A549 (cell line): ENCODE measurements at regions not wholly inside any gene's neighbourhood (a gene's known extent, or its start where the extent isn't known, plus 50 kb on each side); places are given as distances from the start of the nearest gene placed in this dataset.

Experiments
- ATAC-seq, 2 experiments: fragments of 200-7000 bp in 1 of 2; fragments of >200 bp in 1 of 2; cut with Nextera tagmentation in 1 of 2; cut with Tn5 transposase in 1 of 2; 3 replicates each; pipeline versions ENCODE4 v1.8.0 to v1.9.1; 2018 to 2020; ENCODE audit warnings: mild to moderate bottlenecking in 1 of 2, moderate library complexity in 1 of 2
- CTCF ChIA-PET: fragments of 300-600 bp; sonication (Branson Sonifier 250); formaldehyde crosslinking; extraction: SDS; loops from one replicate; lab custom pipeline; 2021; ENCODE audit warnings: antibody characterized with exemption, inconsistent platforms; lab: Yijun Ruan, JAX
- POLR2A ChIA-PET: fragments of 350-600 bp; formaldehyde crosslinking; extraction: SDS; loops from one replicate; lab custom pipeline; 2021; ENCODE audit warnings: antibody characterized with exemption, inconsistent platforms; lab: Yijun Ruan, JAX
- DNase-seq, 2 experiments: peaks; one replicate each; pipeline versions ENCODE4 v3.0.0 to v3.0.0-alpha.2; 2011 to 2016; ENCODE audit warnings: low read depth in 1 of 2, low spot score in 1 of 2
- FAIRE-seq: peaks from 2 replicates; lab custom pipeline; 2011; peaks lifted over from hg19 to GRCh38; lab: Jason Lieb, UNC
- H3K27ac ChIP-seq, 2 experiments: fragments of >200 bp; sonication (Bioruptor Twin); formaldehyde crosslinking; 3 replicates each; pipeline ENCODE4 v1.5.1; 2016 to 2017
- H3K4me1 ChIP-seq: fragments of >200 bp; sonication (Bioruptor Twin); formaldehyde crosslinking; 3 replicates; pipeline ENCODE4 v1.6.1; 2016
- H3K4me2 ChIP-seq: fragments of >200 bp; sonication (Bioruptor Twin); formaldehyde crosslinking; 3 replicates; pipeline ENCODE4 v1.6.1; 2016
- H3K4me3 ChIP-seq: fragments of >200 bp; sonication (Bioruptor Twin); formaldehyde crosslinking; 3 replicates; pipeline ENCODE4 v1.5.1; 2016
- H3K9me3 ChIP-seq: fragments of >200 bp; sonication (Bioruptor Twin); formaldehyde crosslinking; 3 replicates; pipeline ENCODE4 v1.6.1; 2016
- BHLHE40 ChIP-seq: IDR thresholded peaks from 2 replicates; pipeline ENCODE4 v1.6.1; 2012; ENCODE audit warnings: low read depth, low read length, inconsistent platforms
- CHD4 ChIP-seq: fragments of 200-600 bp; sonication (generic); IDR thresholded peaks from 2 replicates; pipeline ENCODE4 v1.6.1; 2016; ENCODE audit warnings: antibody characterized with exemption, mild to moderate bottlenecking, borderline replicate concordance
- EHF ChIP-seq: fragments of 250-450 bp; sonication (Bioruptor Pico); IDR thresholded peaks from 2 replicates; pipeline ENCODE4 v1.5.0; 2020; ENCODE audit warnings: mild to moderate bottlenecking
- EHMT2 ChIP-seq: fragments of 200-600 bp; sonication (generic); IDR thresholded peaks from 2 replicates; pipeline ENCODE4 v1.6.1; 2016; ENCODE audit warnings: antibody characterized with exemption, low read depth, mild to moderate bottlenecking, moderate library complexity
- FOSL2 ChIP-seq, 2 experiments: fragments of 450-650 bp in 1 of 2; fragments of >200 bp in 1 of 2; sonication (Bioruptor Twin) in 1 of 2; formaldehyde crosslinking; IDR thresholded peaks; 2 replicates each; pipeline versions ENCODE4 v1.5.0 to v1.6.1; 2016 to 2020; ENCODE audit warnings: mild to moderate bottlenecking in 1 of 2, moderate library complexity in 1 of 2
- GATA3 ChIP-seq: IDR thresholded peaks from 2 replicates; pipeline ENCODE4 v1.6.1; 2012; ENCODE audit warnings: borderline replicate concordance
- HOXA7 ChIP-seq: fragments of 250-450 bp; sonication (Bioruptor Pico); IDR thresholded peaks from 2 replicates; pipeline ENCODE4 v1.5.0; 2020; ENCODE audit warnings: mild to moderate bottlenecking, moderate library complexity
- HOXB13 ChIP-seq: fragments of 250-450 bp; sonication (Bioruptor Pico); IDR thresholded peaks from 2 replicates; pipeline ENCODE4 v1.5.0; 2020; ENCODE audit warnings: low read depth, mild to moderate bottlenecking, moderate library complexity
- KDM5A ChIP-seq: fragments of 200-600 bp; sonication (generic); IDR thresholded peaks from 2 replicates; pipeline ENCODE4 v1.6.1; 2016; ENCODE audit warnings: antibody characterized with exemption, mild to moderate bottlenecking
- MAZ ChIP-seq: fragments of 150-350 bp; IDR thresholded peaks from 2 replicates; pipeline ENCODE4 v1.6.1; 2014; ENCODE audit warnings: antibody characterized with exemption, low read depth, low read length, borderline replicate concordance
- POLR2A ChIP-seq: IDR thresholded peaks from 2 replicates; pipeline ENCODE4 v1.6.1; 2012; ENCODE audit warnings: mild to moderate bottlenecking, low read length
- POLR2AphosphoS2 ChIP-seq: conservative IDR thresholded peaks from 2 replicates; pipeline ENCODE4 v1.6.1; 2012; ENCODE audit warnings: low read length, improper control_type of control experiment, inconsistent platforms
- RAD21 ChIP-seq, 2 experiments: fragments of >200 bp in 1 of 2; sonication (Bioruptor Twin) in 1 of 2; formaldehyde crosslinking in 1 of 2; IDR thresholded peaks in 1 of 2; conservative IDR thresholded peaks in 1 of 2; 2 replicates in 1 of 2; 3 replicates in 1 of 2; pipeline ENCODE4 v1.6.1; 2012 to 2018; ENCODE audit warnings: inconsistent platforms in 1 of 2
- RCOR1 ChIP-seq: fragments of 150-350 bp; IDR thresholded peaks from 2 replicates; pipeline ENCODE4 v1.6.1; 2014; ENCODE audit warnings: antibody characterized with exemption, low read length, low read depth
- RFX5 ChIP-seq: fragments of 450-650 bp; IDR thresholded peaks from 2 replicates; pipeline ENCODE4 v1.7.1; 2014; ENCODE audit warnings: antibody characterized with exemption, mild to moderate bottlenecking, moderate library complexity
- SMC3 ChIP-seq: fragments of >200 bp; sonication (Bioruptor Twin); formaldehyde crosslinking; IDR thresholded peaks from 3 replicates; pipeline ENCODE4 v1.6.1; 2018; ENCODE audit warnings: inconsistent platforms
- ZFP36 ChIP-seq: fragments of 450-650 bp; IDR thresholded peaks from 2 replicates; pipeline ENCODE4 v1.6.1; 2014; ENCODE audit warnings: borderline replicate concordance; ENCODE audit not compliant: partially characterized antibody
- ZNF302 ChIP-seq: fragments of 250-450 bp; sonication (Bioruptor Pico); IDR thresholded peaks from 2 replicates; pipeline ENCODE4 v1.9.0; 2021; ENCODE audit warnings: inconsistent platforms, mild to moderate bottlenecking, moderate library complexity
- WGBS: methylation state at CpG from one replicate; pipeline ENCODE4 v1.1.6; 2017; ENCODE audit errors: missing lambda C conversion rate; 5-methylcytosine and 5-hydroxymethylcytosine counted together
- TF ChIP-seq, protein P1 (sequence below): fragments of >200 bp; sonication (Bioruptor Twin); formaldehyde crosslinking; IDR thresholded peaks from 3 replicates; pipeline ENCODE4 v1.5.1; 2016
- TF ChIP-seq, protein P2 (sequence below): fragments of 450-650 bp; IDR thresholded peaks from 2 replicates; pipeline ENCODE4 v1.6.1; 2014; ENCODE audit warnings: antibody characterized with exemption
- TF ChIP-seq, protein P3 (sequence below): fragments of >200 bp; sonication (Bioruptor Twin); formaldehyde crosslinking; IDR thresholded peaks from 3 replicates; pipeline ENCODE4 v1.6.1; 2016
- TF ChIP-seq, protein P4 (sequence below): fragments of 200-600 bp; sonication (generic); IDR thresholded peaks from 2 replicates; pipeline ENCODE4 v1.6.1; 2016; ENCODE audit warnings: antibody characterized with exemption, mild to moderate bottlenecking, moderate library complexity

DNA sequence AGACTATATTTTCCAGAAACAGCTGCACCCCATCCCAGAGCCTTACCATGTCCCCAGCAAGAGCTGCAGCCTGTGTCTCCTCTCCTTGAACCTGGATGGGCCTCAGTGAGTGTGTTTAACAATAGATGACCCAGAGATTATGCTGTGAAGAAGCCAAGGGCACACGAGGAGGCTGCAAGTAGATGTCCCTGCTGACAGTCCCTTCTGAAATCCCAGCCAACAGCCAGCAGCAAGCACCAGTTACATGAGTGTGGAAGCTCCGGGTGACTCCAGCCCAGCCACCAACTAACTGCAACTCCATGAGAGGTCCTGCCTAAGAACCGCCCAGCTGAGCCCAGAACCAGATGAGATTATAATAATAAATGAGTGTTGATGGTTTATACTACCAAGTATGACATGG, 191.7 kb downstream of the BCL11B start:
- H3K4me1 ChIP-seq, result no peaks in the 10 kb centered on the region
- DNase-seq, result no peak
- H3K4me2 ChIP-seq, result no peak overlapping the region
- POLR2A ChIA-PET, result no interaction called here
- WGBS, result 6% methylated on average over 3 of the region's 3 CpGs
- no peak overlapping the region for H3K27ac ChIP-seq
- no peak for FAIRE-seq
- TF ChIP-seq EHF (CRISPR knock-in tag), result no peak
- no peak for TF ChIP-seq KDM5A
- TF ChIP-seq HOXA7 (CRISPR knock-in tag), result no peak
- TF ChIP-seq EHMT2, result no peak
- no peak for TF ChIP-seq RCOR1
- no peak for TF ChIP-seq POLR2A
- TF ChIP-seq, protein P1, sequence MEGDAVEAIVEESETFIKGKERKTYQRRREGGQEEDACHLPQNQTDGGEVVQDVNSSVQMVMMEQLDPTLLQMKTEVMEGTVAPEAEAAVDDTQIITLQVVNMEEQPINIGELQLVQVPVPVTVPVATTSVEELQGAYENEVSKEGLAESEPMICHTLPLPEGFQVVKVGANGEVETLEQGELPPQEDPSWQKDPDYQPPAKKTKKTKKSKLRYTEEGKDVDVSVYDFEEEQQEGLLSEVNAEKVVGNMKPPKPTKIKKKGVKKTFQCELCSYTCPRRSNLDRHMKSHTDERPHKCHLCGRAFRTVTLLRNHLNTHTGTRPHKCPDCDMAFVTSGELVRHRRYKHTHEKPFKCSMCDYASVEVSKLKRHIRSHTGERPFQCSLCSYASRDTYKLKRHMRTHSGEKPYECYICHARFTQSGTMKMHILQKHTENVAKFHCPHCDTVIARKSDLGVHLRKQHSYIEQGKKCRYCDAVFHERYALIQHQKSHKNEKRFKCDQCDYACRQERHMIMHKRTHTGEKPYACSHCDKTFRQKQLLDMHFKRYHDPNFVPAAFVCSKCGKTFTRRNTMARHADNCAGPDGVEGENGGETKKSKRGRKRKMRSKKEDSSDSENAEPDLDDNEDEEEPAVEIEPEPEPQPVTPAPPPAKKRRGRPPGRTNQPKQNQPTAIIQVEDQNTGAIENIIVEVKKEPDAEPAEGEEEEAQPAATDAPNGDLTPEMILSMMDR, result no peak
- no peak for TF ChIP-seq POLR2AphosphoS2
- no peak for TF ChIP-seq FOSL2 (IDR thresholded peaks at IDR 0.05)
- no peak for TF ChIP-seq FOSL2 (CRISPR knock-in tag; IDR thresholded peaks at IDR 0.05)
- TF ChIP-seq, protein P2, sequence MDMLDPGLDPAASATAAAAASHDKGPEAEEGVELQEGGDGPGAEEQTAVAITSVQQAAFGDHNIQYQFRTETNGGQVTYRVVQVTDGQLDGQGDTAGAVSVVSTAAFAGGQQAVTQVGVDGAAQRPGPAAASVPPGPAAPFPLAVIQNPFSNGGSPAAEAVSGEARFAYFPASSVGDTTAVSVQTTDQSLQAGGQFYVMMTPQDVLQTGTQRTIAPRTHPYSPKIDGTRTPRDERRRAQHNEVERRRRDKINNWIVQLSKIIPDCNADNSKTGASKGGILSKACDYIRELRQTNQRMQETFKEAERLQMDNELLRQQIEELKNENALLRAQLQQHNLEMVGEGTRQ, result no peak
- TF ChIP-seq, protein P3, sequence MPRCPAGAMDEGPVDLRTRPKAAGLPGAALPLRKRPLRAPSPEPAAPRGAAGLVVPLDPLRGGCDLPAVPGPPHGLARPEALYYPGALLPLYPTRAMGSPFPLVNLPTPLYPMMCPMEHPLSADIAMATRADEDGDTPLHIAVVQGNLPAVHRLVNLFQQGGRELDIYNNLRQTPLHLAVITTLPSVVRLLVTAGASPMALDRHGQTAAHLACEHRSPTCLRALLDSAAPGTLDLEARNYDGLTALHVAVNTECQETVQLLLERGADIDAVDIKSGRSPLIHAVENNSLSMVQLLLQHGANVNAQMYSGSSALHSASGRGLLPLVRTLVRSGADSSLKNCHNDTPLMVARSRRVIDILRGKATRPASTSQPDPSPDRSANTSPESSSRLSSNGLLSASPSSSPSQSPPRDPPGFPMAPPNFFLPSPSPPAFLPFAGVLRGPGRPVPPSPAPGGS, result no peak
- TF ChIP-seq BHLHE40, result no peak
- TF ChIP-seq, all 56 proteins: peak for 0
- CTCF ChIA-PET, result no interaction called here
- no peak overlapping the region for H3K4me3 ChIP-seq
- H3K9me3 ChIP-seq, result peaks cover 7% of the 10 kb centered on the region; the same call in 1 of the 3 replicates
- no peak for ATAC-seq

DNA sequence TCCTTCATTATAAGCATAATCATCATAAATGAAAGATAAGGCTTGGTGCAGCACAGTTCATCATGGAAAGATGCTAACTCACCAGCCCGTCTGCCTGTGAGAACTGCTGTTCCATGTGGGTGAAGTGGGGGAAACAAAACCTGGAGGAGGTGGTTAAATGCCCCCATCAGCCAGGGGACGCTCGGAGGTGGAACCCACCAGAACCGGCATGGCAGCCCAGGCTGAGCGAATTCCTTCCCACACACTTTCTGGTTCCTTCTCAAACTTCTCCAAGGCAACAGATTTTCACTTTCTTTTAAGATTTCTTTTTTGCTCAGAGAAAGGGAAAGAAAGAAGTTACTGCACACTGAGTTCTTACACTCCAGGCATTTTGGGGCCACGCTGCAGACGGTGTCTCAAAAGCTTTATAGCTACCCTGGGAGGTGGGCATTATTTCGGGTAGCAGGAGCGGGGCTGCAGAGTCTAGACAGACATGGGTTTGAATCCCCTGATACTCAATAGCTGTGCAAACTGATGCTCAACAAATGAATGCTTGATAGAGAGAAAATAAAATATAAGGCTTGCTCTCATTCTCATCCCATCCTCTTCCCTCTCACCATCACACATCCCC, 190.7 kb downstream of the BCL11B start:
- Histone ChIP-seq H3K9me3 (peaks cover 7% of the 10 kb centered on the region; the same call in 1 of the 3 replicates), H3K4me2 (no peak overlapping the region), H3K4me1 (no peaks in the 10 kb centered on the region), H3K4me3 (no peak overlapping the region), H3K27ac (no peak overlapping the region)
- WGBS, result 18% methylated on average over 9 of the region's 9 CpGs
- no peak for DNase-seq
- ChIA-PET POLR2A (no interaction called here), CTCF (interaction anchor here (1.0 kb wide), 1 partner anchor 11 kb away, joined by 5 read pairs; no protein-coding TSS in a partner anchor)
- TF ChIP-seq RFX5, result no peak
- TF ChIP-seq, protein P4, sequence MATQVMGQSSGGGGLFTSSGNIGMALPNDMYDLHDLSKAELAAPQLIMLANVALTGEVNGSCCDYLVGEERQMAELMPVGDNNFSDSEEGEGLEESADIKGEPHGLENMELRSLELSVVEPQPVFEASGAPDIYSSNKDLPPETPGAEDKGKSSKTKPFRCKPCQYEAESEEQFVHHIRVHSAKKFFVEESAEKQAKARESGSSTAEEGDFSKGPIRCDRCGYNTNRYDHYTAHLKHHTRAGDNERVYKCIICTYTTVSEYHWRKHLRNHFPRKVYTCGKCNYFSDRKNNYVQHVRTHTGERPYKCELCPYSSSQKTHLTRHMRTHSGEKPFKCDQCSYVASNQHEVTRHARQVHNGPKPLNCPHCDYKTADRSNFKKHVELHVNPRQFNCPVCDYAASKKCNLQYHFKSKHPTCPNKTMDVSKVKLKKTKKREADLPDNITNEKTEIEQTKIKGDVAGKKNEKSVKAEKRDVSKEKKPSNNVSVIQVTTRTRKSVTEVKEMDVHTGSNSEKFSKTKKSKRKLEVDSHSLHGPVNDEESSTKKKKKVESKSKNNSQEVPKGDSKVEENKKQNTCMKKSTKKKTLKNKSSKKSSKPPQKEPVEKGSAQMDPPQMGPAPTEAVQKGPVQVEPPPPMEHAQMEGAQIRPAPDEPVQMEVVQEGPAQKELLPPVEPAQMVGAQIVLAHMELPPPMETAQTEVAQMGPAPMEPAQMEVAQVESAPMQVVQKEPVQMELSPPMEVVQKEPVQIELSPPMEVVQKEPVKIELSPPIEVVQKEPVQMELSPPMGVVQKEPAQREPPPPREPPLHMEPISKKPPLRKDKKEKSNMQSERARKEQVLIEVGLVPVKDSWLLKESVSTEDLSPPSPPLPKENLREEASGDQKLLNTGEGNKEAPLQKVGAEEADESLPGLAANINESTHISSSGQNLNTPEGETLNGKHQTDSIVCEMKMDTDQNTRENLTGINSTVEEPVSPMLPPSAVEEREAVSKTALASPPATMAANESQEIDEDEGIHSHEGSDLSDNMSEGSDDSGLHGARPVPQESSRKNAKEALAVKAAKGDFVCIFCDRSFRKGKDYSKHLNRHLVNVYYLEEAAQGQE, result no peak
- no peak for TF ChIP-seq GATA3
- TF ChIP-seq ZFP36, result no peak
- TF ChIP-seq, protein P3, result no peak
- no peak for TF ChIP-seq SMC3
- no peak for TF ChIP-seq RAD21 (conservative IDR thresholded peaks at IDR 0.05 in 1 of 2, IDR thresholded peaks at IDR 0.05 in 1 of 2)
- no peak for TF ChIP-seq CHD4
- no peak for TF ChIP-seq ZNF302 (CRISPR knock-in tag)
- TF ChIP-seq MAZ, result no peak
- TF ChIP-seq HOXB13, result no peak
- no peak for FAIRE-seq
- no peak for ATAC-seq
